ENCODE measurements at regions not wholly inside any gene's neighbourhood (a gene's known extent, or its start where the extent isn't known, plus 50 kb on each side); places are given as distances from the start of the nearest gene placed in this dataset.

GRCh38 chr13:74452176-74452575 lies 318.0 kb upstream of the KLF12 start:
- no peak overlapping the region for H3K27ac ChIP-seq
- no peak for ATAC-seq
- no peaks in the 10 kb centered on the region for H3K4me1 ChIP-seq
- TF ChIP-seq CTCF (IDR thresholded peaks at IDR 0.05 in 4 of 5, conservative IDR thresholded peaks at IDR 0.05 in 1 of 5) (no peak), POLR2A (IDR thresholded peaks at IDR 0.05) (no peak)
- no peaks in the 10 kb centered on the region for H3K9me3 ChIP-seq
- DNase-seq, result no peak
- H3K4me3 ChIP-seq, result no peak overlapping the region
- no peaks in the 10 kb centered on the region for H3K36me3 ChIP-seq
- in situ Hi-C loops (cut with MboI; ENCODE audit: low sequenced_read_pairs in 4 of 4) (no loop called here), intact Hi-C loops (cut with DNase I; ENCODE audit: low total_unique reads) (no loop called here)
- no peaks in the 10 kb centered on the region for H3K27me3 ChIP-seq

GRCh38 chr13:74450964-74451363 lies 316.8 kb upstream of the KLF12 start:
- Histone ChIP-seq H3K4me3 (no peak overlapping the region), H3K9me3 (no peaks in the 10 kb centered on the region), H3K4me1 (no peaks in the 10 kb centered on the region), H3K27me3 (no peaks in the 10 kb centered on the region), H3K27ac (no peak overlapping the region), H3K36me3 (no peaks in the 10 kb centered on the region)
- intact Hi-C loops (cut with DNase I; ENCODE audit: low total_unique reads), result no loop called here
- TF ChIP-seq CTCF (IDR thresholded peaks at IDR 0.05 in 4 of 5, conservative IDR thresholded peaks at IDR 0.05 in 1 of 5), result no peak
- TF ChIP-seq POLR2A (IDR thresholded peaks at IDR 0.05), result no peak
- ATAC-seq, result no peak
- DNase-seq, result no peak
- in situ Hi-C loops (cut with MboI; ENCODE audit: low sequenced_read_pairs in 4 of 4), result no loop called here

GRCh38 chr13:74450525-74450845 lies 316.3 kb upstream of the KLF12 start:
- Histone ChIP-seq H3K4me3 (no peak overlapping the region), H3K4me1 (no peaks in the 10 kb centered on the region), H3K27ac (no peak overlapping the region), H3K9me3 (no peaks in the 10 kb centered on the region), H3K36me3 (no peaks in the 10 kb centered on the region), H3K27me3 (no peaks in the 10 kb centered on the region)
- no peak for TF ChIP-seq POLR2A (IDR thresholded peaks at IDR 0.05)
- intact Hi-C loops (cut with DNase I; ENCODE audit: low total_unique reads) (no loop called here), in situ Hi-C loops (cut with MboI; ENCODE audit: low sequenced_read_pairs in 4 of 4) (no loop called here)
- ATAC-seq (no peak), DNase-seq (no peak)

GRCh38 chr13:74449811-74450524 lies 315.8 kb upstream of the KLF12 start:
- no peak for ATAC-seq

GRCh38 chr13:74444864-74445479 lies 310.8 kb upstream of the KLF12 start:
- H3K9me3 ChIP-seq, result no peaks in the 10 kb centered on the region
- no peaks in the 10 kb centered on the region for H3K36me3 ChIP-seq
- in situ Hi-C loops (cut with MboI; ENCODE audit: low sequenced_read_pairs in 4 of 4), result no loop called here
- no peak overlapping the region for H3K4me3 ChIP-seq
- H3K4me1 ChIP-seq, result no peaks in the 10 kb centered on the region
- ATAC-seq, result no peak
- no peaks in the 10 kb centered on the region for H3K27me3 ChIP-seq
- TF ChIP-seq POLR2A (IDR thresholded peaks at IDR 0.05), result no peak
- TF ChIP-seq CTCF (IDR thresholded peaks at IDR 0.05 in 4 of 5, conservative IDR thresholded peaks at IDR 0.05 in 1 of 5), result no peak
- intact Hi-C loops (cut with DNase I; ENCODE audit: low total_unique reads), result no loop called here
- DNase-seq, result no peak
- H3K27ac ChIP-seq, result no peak overlapping the region

More at GRCh38 chr13:74449811-74450524, 315.8 kb upstream of the KLF12 start:
- no peak for DNase-seq
- TF ChIP-seq CTCF (IDR thresholded peaks at IDR 0.05 in 4 of 5, conservative IDR thresholded peaks at IDR 0.05 in 1 of 5), result no peak
- no peak for TF ChIP-seq POLR2A (IDR thresholded peaks at IDR 0.05)
- Histone ChIP-seq H3K4me1 (no peaks in the 10 kb centered on the region), H3K9me3 (no peaks in the 10 kb centered on the region), H3K36me3 (no peaks in the 10 kb centered on the region), H3K4me3 (no peak overlapping the region), H3K27me3 (no peaks in the 10 kb centered on the region), H3K27ac (no peak overlapping the region)
- in situ Hi-C loops (cut with MboI; ENCODE audit: low sequenced_read_pairs in 4 of 4) (no loop called here), intact Hi-C loops (cut with DNase I; ENCODE audit: low total_unique reads) (no loop called here)

Measured in gastrocnemius medialis (tissue), 4 donors.